NCI-H2107 treated with DMSO at 0.1 percent for 48 hours (cell line): ENCODE measurements at regions not wholly inside any gene's neighbourhood (a gene's known extent, or its start where the extent isn't known, plus 50 kb on each side); places are given as distances from the start of the nearest gene placed in this dataset.

Source experiments
- DNase-seq: peaks from one replicate; lab custom pipeline; 2025; ENCODE audit not compliant: unreplicated experiment; lab: John Stamatoyannopoulos, UW

DNA sequence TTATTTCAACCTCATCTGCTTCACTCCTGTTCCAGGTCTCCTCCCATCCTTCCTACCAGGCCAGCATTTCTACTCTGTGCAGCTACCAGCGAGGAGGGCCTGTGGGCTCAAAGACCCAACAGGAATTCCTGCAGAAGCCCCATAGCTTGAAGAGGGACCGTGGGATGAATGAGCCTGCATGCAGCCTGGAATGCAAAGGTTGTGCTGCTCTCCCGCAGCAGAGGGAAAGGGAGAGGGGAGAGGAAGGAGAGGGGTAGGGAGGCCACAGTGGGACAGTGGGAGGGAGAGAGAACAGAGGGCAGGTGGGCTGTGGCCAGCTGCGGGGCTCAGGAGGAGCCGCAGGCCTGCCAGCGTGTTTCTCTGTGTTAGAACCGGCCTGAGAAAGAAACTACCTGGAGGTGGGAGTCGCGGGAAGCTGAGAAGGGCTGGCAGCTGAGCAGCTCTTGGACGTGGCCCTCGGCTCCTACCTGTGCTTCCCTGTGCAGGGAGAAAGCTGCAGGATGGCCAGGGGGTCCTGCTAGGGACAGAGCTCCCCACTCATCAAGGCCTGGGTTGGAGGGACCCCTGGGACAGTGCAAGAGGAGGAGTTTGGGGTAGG, 66.1 kb upstream of the MLN start:
- no peak for DNase-seq

DNA sequence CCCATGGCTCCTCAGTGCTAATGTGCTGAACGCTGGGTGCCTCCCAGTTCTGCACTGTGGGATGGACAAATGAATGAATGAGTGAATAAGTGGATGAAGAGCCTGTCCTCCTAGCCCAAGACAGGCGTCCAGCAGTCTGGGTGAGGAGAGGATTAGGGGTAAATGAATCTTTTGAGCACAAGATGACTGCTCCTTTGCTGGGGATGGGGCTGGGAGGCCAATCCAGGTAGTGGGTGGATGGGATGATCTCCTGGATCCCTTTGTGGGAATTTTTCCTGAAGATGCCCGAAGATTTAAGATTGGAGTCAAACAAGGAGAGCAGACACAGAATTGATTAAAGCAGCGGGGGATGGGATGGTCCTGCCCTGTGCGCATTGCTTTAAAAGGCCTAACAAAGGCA, 65.3 kb upstream of the MLN start:
- no peak for DNase-seq

DNA sequence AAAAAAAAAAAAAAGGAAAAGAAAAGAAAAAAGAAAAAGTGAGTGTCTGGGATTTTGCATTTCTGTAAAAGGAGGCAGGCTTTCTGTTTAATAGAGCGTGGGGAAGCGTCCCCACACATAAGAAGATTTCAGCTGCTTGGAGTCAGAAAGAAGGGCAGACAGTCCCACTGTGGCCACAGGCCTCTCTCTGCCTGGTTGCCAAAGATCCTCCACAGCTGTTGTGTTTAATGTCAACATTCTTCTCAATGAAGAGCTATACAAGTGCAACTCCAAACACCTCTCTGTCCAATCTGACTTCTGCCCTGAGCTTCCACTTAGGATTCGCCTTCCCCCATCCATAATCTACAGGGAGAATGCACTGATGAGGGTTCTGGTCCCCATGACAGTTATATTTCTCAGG, 64.3 kb upstream of the MLN start:
- no peak for DNase-seq

DNA sequence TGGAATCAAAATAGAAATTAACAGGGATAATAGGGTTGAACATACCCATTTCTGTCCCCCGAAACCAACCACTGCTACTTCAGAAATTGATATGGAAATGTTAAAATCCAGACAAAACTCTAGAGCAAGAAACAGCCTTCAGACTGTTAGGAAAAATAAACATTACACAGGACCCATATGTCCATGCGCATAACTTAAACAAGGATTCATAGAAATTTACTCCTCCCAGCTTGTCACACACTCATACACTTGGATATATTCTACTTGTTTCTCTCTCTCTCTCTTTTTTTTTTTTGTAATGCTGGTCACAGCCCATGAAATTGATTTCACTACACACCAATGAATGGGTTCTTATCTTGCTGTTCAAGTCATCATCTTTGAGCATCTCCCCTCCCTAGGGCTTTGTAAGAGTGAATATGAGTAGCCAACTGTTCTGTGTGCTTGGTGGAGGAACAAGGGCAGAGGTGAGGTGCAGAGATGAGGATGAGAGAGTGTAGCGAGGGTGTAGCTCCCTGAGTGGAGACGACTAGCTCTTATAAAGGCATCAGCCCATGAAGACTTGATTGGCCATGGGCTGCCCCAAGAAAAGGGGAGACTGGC, 61.8 kb upstream of the MLN start:
- DNase-seq: no peak

DNA sequence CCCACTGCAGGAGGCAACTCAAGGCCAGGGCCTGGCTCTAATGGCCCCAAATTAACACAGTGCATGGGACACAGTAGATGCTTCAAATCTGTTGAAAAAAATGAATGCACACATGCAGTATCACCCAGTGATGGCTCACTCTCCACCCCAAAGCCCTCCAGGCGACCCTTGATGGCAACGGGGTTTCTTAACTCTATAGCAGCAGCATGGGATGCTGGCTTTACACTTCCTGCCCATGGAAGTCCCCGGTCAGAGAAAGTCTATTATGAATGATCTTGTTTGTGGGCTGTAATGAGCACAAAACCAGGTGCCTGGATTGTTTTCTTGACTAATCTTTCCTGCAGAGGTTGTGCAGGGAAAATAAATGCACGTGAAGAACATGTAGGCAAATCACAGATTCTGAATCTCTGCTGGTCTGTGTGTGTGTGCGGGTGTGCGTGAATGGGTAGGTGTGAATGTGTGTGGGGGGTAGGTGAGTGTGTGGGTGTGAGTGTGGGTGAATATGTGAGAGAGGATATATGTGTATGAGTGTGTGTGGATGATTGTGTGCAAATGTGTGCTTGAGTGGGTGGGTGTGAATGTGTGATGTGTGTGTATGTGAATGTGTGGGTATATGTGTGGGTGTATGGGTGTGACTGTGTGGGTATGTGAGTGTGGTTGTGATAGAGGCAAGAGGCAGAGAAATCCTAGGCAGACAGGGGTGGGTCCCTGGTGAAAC, 60.1 kb upstream of the MLN start:
- DNase-seq: no peak

DNA sequence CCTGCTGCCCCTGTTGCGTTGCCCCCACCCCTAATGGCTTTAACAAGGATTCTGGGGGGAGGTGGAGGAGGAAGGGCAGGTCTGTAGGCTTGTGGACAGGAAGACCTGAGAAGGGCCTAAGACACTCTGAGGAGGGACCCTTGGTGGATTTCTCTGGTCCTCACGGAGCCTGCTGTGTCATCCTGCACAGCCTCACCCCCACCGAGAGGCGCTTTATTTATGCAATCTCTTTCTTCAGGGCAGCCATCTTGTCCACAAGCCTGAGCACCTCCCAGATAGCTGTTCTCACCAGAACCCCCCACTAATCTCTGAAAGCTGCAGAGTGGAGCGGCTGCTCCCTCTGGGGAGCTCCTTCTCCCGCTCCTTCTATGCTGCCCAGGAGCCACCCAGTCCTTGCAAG, 59.3 kb upstream of the MLN start:
- no peak for DNase-seq

DNA sequence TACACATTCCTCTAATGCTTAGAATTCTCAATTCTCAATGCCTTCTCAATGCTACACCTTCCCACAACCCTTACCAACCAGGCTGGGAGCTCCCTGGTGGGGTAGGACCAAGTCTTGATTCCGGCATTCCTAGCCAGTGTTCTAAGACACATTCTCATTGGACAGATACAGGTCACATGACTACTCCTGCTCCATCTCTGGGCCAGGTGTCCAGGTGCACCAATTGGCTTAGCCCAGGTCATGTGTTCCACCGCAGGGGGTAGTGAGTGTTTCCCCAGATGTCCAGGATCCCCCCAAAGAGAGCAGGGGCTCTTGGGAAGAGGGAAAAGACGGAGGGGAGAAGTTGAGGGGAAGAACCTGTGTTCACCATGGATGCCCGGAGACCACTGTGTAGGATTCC, 58.7 kb upstream of the MLN start:
- no peak for DNase-seq

DNA sequence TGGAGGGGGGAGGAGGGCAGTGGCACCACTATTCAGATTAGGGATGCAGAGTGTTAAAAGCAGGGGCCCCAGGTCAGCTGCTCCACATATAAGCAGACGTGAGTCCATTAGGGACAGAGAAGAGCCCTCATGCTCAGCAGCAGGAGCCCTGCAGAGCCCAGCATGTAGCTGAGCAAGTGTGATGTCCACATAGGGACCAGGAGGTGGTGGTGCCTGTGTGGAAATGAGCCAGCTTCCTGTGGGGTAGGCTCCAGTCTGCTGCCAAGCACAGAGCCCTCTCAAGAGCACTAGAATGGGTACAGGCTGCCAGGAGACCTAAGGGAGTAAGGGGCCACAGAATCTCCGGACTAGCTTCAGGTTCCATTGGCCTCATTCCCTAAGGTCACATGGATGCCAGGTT, 57.9 kb upstream of the MLN start:
- DNase-seq: no peak

DNA sequence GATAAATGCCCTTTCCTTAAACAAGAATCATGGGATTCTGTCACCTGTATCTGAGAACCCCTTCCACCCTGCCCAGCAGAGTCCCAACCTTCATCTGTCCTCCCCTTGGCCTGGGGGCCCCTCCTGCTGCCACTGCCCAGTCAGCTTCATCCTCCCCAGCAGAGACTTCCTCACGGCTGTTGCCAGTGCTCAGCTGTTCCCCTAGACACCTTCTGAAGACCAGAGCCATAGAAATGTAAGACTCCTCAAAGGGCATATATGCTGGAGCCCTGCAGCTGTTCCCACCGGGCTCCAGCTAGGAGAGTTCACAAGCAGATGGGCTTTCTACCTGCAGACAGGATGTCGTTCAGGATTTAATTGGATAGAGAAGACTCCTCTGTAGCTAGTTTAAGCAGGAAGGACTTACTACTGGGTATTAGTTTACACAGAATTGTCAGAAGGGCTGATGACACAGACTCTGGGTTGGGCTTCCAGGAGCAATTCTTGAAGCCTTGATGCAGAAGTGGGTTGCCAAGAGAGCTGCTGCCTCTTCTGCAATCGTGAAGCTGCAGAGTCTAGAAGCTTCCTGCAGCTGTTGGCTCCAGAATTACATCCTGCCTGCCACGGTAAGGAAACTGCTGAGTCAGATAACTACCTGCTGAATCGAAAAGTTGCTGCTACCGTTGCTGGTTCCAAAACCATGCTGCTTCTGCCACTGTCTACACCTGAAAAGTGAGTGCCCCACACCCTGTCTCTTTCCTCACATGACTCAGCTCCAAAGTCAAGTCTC, 57.1 kb upstream of the MLN start:
- DNase-seq: no peak

DNA sequence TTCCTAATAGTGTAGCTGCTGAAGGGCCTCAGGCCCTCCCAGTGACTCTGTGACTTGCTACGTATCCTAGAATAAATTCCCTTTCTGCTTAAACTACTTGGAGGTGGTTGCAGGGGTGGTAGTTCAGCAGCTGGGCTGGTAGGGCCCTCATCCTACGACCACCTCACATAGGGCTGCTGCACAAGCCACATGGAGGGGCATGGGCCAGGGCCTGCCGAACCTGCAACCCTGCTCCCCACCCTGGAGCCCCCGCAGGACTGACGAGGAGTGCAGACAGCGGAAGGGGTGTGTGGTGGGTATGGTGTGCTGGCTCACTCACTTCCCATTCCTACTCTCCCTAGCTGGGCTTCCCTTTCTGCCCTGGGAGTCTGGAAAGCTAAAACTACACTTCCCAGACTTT, 56.2 kb upstream of the MLN start:
- DNase-seq: no peak

DNA sequence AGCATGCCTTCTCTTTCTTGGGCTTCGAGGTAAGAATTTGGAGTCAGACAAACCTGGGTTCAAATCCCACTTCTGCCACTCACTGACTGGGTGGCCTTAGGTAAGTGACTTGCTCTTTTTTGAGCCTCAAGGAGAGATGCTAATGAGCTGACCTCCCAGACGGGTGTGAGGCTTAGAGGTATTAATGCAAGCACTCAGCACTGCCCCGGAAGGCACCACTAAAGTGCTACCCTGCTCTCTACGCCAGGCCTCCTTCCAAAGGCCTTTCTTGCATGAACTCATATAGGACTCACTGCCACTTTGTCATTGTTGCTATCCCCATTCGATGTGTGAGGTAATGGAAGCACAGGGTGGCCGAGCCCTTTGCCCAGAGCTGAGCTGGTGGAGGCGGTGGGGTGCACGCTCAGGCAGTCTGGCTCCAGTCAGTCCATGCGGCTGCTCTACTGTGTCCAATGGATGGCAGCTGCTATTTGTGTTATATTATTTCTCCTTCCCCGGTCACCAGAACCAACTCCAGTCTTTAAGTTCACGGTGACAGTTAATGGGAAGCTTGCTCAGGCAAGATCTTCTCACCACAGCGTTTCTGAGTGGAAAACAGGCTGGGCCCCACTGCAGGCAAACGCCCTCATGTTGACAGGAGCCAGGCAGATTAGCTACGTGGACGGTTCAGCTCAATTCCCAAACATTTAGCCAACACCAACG, 55.2 kb upstream of the MLN start:
- DNase-seq: no peak

DNA sequence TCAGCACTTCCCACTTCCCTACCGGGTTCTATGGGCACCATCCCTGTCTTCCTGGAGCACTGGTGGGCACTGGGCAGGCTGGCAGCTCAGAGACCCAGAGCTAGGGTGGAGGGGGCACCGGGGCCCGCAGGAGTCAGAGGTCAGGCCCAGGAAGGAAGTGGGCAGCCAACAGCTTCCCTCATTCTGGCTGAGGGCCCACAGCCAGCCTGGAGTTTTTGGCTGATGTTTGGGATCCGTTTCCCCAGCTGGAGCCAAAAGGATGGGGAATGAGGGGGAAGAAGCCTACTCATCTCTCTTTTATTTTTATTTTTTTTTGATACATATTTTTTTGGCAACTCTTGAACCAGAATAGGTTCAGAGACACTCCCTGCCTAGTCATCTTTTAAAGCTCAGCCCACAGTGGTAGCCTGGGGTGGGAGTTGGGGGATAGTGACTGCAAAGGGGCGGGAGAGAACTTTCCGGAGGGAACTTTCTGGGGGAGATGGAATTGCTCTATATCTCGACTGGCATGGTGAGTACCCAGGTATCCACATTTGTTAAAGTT, 54.2 kb upstream of the MLN start:
- DNase-seq: no peak

DNA sequence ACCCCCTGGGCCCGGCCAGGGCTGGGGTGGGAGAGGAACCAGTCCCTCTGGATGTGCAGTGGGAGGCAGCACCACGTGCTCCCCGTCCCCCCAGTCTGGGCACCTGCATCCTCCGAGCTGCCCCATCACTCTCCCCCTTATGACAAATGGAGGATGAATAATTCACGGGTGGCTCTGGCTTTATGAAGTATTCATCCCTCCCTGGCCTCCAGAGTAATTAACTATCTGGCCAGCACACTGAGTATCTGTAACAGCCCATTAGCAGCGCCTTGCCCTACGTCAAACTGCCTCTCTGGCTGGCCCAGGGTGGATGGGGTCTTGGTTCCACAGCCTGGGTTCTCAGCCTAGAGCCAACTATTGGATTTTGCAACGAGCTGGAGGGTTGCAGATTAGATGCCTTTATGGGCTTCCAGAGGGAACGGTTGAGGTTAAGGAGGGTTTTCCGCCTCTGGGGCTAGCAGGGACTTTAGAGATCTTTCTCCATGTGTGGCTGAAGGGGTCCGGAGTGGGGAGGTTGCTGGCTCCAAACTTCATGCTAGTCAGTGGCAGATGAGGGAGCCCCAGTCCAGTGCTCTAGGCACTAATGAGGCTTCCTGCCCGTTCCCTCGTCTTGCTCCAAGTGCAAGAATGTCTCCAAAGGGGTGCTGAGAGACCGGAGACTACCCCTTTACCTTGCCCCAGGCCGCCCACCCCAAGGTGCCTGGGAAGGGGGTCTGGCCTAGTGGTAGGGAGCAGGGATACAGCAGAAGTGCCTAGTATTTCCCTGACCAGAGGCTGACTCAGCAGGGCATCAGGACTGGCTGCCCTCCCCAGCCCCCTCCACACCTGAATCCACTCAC, 53.5 kb upstream of the MLN start:
- no peak for DNase-seq

DNA sequence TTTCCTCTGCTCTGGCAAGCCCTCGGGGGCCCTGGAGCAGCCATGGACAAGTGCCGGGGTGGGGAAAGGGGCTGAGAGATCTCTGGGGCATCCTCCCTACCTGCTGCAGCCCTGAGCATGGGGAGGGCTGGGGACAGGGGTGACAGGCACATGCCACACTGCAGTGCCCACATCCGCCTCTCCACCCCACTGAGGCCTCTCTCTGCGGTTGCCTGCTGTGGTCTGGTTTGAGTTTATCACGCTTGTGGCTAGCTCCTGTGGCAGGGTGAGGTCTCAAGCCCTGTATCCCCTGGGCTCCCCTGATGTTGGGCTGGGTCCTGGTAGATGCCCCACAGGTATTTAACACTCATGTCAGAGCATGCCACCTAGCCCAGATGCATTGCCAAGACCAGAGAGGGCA, 52.9 kb upstream of the MLN start:
- no peak for DNase-seq

DNA sequence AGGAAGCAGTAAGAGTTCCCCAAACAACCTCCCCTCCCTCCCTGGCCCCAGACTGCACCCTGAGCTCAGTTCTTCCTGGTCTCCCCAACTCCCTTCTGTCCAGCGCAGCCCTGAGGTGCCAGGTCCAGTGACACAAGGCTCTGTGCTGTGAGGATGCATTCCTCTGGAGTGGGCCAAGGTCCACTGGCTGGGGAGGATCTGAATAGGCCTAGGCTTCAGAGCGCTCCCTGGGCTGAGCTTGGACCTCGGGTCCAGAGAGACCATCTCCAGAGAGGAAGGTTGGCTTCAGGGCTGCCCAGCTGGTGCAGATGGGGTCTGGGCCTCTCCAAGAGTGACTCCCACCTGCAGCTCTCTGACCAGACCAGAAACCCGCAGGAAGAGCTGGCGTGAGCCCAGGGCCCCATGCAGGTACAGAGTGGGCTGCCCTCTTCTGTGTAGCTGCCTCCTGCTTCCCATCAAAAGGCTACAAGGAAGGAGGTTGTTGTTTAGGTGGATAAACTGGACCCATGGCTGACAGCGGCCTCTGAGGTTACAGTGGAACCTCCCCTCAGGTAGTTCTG, 52.3 kb upstream of the MLN start:
- DNase-seq: no peak

DNA sequence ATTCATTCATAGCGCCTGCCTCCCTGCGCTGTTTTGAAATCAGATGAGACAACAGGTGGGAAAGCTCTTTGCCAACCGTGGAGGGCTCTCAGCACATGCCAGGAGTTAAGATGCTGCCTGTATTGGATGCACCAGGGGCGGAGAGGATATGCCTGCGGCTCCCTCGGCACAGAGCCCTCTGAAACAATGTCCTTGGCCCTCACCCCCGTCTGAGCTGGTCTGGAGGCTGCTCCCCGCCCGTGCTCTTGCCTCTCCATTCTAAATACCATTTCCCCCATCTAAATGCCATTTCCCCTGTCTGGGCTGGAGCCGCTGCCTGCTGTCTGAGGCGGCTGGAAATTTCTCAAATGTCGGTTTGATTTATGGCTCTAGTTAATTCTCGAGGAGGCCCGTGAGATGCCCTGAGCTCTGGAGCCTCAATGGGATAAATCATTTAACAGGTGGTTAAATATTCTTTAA, 50.8 kb upstream of the MLN start:
- peak; percentile 67 for DNase-seq

DNA sequence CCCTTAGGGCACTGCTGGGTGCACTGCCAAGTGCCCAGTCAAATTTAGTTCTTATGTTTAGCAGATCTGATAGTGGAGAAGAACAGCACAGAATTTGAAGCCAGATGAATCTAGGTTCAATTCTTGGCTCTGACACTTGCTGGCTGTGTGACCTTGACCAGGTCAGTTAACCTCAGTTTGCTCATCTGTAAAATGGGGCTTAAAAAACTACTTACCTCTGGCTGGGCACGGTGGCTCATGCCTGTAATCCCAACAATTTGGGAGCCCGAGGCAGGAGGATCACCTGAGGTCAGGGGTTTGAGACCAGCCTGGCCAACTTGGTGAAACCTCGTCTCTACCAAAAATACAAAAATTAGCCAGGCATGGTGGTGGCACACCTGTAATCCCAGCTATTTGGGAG, 49.9 kb upstream of the MLN start:
- no peak for DNase-seq
